ENCODE measurements at regions not wholly inside any gene's neighbourhood (a gene's known extent, or its start where the extent isn't known, plus 50 kb on each side); places are given as distances from the start of the nearest gene placed in this dataset.

GRCh38 chr11:109854731-109855130, 238.5 kb upstream of the ZC3H12C start:
- TF ChIP-seq, protein P1, sequence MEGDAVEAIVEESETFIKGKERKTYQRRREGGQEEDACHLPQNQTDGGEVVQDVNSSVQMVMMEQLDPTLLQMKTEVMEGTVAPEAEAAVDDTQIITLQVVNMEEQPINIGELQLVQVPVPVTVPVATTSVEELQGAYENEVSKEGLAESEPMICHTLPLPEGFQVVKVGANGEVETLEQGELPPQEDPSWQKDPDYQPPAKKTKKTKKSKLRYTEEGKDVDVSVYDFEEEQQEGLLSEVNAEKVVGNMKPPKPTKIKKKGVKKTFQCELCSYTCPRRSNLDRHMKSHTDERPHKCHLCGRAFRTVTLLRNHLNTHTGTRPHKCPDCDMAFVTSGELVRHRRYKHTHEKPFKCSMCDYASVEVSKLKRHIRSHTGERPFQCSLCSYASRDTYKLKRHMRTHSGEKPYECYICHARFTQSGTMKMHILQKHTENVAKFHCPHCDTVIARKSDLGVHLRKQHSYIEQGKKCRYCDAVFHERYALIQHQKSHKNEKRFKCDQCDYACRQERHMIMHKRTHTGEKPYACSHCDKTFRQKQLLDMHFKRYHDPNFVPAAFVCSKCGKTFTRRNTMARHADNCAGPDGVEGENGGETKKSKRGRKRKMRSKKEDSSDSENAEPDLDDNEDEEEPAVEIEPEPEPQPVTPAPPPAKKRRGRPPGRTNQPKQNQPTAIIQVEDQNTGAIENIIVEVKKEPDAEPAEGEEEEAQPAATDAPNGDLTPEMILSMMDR (IDR thresholded peaks at IDR 0.05): no peak
- TF ChIP-seq EZH2 (IDR thresholded peaks at IDR 0.05): no peak
- no peak for TF ChIP-seq EZH2phosphoT487 (IDR thresholded peaks at IDR 0.05)
